GM18526 (cell line): ENCODE measurements at regions not wholly inside any gene's neighbourhood (a gene's known extent, or its start where the extent isn't known, plus 50 kb on each side); places are given as distances from the start of the nearest gene placed in this dataset.

Experiments
- POLR2A ChIP-seq: IDR thresholded peaks from 3 replicates; pipeline ENCODE4 v1.6.1; 2011; ENCODE audit not compliant: insufficient read length; ENCODE audit errors: extremely low read depth

DNA sequence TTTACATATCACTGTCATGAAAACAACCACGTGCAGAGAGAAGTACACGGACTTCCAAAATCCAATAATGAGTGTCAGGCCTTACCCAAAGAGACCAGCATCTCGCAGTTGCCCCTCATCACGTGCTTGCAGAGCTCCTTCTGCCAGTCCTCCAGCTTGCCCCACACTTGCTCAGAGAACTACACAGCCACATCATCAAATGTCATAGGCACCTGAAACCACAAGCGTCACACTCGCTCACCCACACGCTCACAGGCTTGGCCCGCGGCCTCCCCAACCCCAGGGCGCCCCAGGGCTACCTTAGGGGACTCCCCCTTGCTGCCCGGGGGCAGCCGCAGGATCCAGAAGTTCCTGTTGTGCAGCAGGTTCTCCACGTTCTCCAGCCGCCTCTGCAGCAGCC is 123.4 kb upstream of the ZNF746 start:
- no peak for TF ChIP-seq POLR2A

- TF ChIP-seq POLR2A: no peak
These were observed 119.3 kb upstream of the ZNF746 start for GRCh38 chr7:149616898-149617297.

- no peak for TF ChIP-seq POLR2A
These were observed 118.2 kb upstream of the ZNF746 start for GRCh38 chr7:149615690-149616270.

DNA sequence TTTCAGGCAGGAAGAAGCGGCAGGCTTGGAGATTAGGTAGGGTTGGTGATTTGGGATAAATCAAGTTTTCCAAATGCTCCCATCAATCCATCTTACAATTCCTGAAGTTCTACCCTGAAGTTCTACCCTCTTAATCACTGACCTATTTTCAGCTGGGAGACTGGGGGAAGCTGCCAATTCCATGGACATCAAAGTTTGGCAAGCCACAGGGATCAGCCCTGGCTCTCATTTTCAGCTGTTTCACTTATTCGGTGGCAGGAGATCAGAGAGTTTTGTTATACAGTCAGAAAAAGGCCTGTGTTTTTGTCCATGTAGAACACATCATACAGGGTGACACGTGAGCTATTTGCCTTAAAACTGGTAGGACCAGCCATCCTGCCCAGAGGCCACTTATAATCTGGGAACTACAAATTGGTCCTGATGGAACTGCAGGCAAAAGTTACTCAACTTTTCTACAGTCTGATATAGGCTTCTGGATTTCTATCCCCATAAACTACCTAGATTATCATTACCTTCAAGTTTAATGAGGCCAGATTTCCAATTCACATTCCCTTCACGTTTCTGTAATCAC is 112.9 kb upstream of the ZNF746 start:
- TF ChIP-seq POLR2A: no peak

DNA sequence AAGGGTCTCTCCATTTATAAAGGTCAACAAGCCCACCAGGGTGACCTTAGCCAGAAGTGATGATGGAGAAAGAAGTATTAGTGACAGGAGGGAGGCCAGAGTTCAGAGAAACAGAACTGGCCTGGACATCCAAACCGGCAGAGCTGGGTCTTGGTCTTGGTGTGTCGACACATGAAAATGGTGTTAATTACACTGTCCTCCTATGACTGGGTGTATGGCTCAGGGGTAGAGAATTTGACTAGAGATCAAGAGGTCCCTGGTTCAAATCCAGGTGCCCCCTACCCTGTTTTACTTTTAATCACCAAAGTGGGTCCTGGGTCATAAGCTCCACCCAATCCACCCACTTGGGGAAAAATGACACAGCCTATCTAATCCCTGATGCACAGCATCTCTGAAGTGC is 110.6 kb upstream of the ZNF746 start:
- no peak for TF ChIP-seq POLR2A

DNA sequence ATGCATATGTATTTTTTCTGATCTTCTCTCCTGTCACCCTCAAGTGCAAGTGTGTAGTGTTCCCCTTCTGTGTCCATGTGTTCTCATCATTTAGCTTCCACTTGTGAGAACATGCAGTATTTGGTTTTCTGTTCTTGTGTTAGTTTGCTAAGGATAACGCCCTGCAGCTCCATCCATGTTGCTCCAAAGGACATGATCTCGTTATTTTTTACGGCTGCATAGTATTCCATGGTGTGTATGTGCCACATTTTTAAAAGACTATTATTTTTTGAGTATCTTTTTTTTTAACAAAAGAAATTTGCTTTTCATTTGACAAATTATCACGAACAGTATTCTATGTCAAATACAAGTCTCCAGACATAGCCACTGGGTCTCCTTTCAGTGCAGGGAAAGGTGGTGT is 110.1 kb upstream of the ZNF746 start:
- no peak for TF ChIP-seq POLR2A

DNA sequence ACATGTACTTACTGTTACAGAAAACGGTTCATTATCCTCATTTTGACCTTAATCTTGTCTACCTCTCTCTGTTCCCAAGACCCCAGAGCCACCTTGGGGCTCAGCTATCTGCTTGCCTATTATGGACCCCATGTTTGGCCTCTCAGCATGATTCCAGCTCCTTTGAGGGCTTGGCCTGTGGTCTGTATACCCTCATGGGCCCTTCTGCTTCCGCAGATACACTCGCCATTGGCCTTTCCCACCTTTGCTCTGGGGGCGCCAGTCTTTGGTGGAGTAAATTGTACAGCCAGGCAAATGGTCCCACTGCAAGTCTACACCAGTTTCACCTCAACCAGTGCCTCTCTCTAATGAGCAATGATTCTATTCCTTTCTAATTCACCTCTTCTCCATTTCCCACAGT is 109.2 kb upstream of the ZNF746 start:
- no peak for TF ChIP-seq POLR2A

DNA sequence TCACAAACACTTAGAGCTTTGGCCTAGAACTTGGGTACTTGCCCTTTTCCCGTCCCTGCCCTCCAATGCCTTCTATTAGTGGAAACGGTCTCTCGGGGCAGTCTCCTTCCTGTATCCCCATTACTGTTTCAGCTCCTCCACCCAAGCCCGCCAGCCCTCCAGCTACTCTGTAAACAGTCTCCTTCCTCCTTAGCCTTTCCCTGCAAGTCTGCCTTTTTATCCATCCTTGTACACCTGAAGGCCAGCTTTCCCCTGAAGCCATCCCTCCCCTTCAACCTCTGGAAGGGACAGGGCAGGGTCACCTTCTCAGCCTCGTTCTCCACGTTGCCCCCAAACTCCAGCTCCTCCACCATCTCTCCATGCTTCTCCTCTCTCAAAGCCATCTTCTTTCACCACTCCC is 108.1 kb upstream of the ZNF746 start:
- no peak for TF ChIP-seq POLR2A

DNA sequence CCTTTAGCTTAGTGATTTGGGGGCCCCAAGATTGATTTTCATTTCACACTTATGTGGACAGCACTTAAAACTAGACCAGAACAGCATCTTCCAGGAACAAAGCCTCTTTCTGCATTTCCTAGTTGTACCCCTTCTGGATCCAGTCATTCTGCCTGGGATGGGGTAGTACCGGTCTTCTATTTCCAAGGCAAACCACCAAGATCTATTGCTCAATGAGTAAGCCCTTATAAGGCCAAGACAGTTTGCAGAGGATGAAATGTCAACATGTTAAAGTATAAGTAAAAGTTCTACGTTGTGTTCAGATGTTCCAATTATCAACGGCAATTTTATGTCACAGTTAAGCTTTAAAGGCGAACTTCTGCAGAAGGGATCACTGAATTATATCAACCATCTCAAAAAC is 106.9 kb upstream of the ZNF746 start:
- no peak for TF ChIP-seq POLR2A

- no peak for TF ChIP-seq POLR2A
These were observed 102.1 kb upstream of the ZNF746 start for GRCh38 chr7:149599636-149600206.

DNA sequence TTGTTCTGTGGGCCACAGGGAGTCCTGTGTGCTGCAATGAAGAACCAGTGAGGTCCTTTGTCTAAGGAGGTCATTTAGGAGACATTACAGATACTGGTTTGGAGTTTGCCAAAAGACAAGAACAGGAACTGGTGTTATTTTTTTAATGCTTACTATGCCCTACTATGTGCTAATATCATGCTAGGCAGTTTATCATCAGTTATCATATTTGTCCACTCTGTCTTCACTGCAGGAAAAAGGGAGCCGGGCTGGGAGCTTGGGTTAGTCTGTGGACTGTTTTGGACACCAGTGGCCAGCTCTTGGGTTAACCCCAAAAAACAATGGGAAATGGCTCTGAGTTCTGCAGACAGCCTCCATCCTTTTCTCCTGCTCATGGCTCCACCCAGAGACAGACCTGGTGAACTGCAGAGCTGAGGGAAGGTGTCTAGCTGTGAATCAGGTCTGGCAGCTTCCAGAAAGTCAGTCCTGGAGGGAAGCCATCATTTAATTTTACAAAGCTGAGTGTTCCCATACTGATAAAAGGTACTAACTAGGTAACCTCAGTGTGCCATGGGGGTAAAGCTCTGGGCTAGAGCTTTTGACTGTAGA is 101.2 kb upstream of the ZNF746 start:
- no peak for TF ChIP-seq POLR2A

DNA sequence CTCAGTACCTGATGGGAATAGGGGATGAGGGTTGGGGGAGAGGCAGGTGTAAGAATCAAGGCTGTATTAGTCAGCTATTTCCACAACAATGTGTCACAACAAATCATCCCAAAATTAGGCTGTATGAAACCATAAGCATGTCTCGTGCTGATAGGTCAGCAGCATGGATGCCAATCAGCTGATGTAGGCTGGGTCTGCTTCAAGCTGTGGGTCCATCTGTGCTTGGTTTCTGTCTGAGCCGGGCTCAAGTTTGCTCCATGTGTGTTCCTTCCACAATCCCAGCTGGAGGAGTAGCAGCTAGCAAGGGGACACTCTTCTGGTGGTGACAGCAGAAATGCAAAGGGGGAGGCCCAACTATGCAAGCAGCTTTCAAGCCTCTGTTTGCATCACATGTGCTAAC is 97.9 kb upstream of the ZNF746 start:
- no peak for TF ChIP-seq POLR2A

DNA sequence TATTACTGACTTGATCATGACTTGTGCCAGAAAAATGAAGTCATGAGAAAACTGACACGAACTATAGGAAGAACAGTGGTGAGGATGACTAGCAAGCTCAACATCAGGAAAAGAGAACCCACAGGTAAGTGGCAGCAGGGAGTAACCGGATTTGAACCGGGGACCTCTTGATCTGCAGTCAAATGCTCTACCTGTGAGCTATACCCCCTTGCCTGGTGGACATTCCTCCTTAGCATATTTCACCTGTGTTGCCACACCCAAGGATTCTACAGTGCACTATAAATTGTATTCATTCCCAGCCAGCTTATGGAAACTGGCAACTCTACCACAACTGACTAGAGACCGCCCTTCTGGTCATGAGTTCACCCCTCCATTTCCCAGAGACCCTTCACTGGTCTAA is 97.5 kb upstream of the ZNF746 start:
- TF ChIP-seq POLR2A: no peak

- TF ChIP-seq POLR2A: no peak
These were observed 91.3 kb upstream of the ZNF746 start for GRCh38 chr7:149588930-149589329.

DNA sequence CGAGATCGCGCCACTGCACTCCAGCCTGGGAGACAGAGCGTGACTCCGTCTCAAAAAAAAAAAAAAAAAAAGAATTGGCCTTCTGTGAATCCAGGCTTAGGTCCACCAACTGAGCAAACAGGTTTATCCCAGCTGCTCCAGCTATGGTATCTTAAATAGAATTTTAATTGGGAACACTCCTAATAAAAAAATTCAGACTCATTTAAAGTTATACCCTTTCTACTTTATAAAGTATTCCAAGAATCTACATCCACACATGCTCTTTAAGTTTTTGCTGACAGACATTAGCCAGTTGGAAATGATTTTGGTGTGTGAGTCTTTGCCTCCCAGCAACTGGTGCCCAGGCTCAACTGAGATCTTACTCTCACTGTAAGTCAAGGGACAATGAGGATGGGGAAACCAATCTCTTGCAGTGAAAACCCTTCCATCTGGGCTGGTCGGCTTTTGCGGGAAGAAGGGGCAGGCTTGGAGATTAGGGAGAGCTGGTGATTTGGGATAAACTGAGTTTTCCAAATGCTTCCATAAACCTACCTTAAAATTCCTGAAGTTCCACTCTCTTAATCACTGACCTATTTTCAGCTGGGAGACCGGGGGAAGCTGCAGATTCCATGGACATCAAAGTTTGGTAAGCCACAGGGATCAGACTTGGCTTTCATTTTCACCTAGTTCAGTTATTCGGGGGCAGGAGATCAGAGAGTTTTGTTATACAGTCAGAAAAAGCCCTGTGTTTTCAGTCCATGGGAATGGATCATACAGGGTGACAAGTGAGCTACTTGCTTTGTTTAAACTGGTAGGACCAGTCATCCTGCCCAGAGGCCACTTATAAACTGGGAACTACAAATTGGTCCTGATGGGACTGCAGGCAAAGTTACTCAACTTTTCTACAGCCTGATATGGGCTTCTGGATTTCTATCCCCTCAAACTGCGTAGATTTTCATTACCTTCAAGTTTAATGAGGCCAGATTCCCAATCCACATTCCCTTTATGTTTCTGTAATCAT is 89.3 kb upstream of the ZNF746 start:
- TF ChIP-seq POLR2A: no peak
